Uterus (tissue), 2 donors: ENCODE measurements at regions not wholly inside any gene's neighbourhood (a gene's known extent, or its start where the extent isn't known, plus 50 kb on each side); places are given as distances from the start of the nearest gene placed in this dataset.

Experiments used
- CTCF ChIP-seq, 4 experiments: fragments of 200-600 bp in 2 of 4; fragments of 450-650 bp in 2 of 4; sonication (generic) in 2 of 4; IDR thresholded peaks; one replicate each; pipeline ENCODE4 v1.5.1; 2016 to 2019; ENCODE audit warnings: antibody characterized with exemption in 4 of 4, mild to moderate bottlenecking in 2 of 4, moderate library complexity in 1 of 4
- POLR2A ChIP-seq, 2 donors: fragments of 450-650 bp; IDR thresholded peaks; one replicate each; pipeline ENCODE4 v1.6.1; 2016; ENCODE audit warnings: antibody characterized with exemption in 2 of 2, mild to moderate bottlenecking in 1 of 2, moderate library complexity in 1 of 2

DNA sequence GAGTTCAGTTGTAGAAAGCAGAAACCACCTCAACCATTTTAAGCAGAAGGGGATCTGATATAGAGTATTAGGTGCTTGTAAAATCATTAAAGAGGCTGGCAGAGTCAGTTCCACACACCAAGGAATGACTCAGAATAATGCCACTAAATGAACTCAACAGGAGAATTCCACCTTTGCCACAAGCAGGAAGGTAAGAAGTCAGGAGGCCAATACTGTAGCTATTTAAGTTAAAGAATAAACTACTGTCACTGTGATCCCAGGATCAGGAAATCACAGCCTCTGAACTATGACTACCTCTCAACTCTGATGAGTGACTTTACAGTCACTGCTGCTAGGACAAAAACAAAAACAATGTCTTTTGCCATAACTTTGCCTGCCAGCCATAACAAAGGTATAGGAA is 52.5 kb upstream of the PRMT6 start:
- TF ChIP-seq CTCF (IDR thresholded peaks at IDR 0.05) (no peak), POLR2A (IDR thresholded peaks at IDR 0.05) (no peak)
